Epithelial cell of proximal tubule (primary cell): ENCODE measurements at regions not wholly inside any gene's neighbourhood (a gene's known extent, or its start where the extent isn't known, plus 50 kb on each side); places are given as distances from the start of the nearest gene placed in this dataset.
A peak's percentile ranks its signal among the peaks of the same experiment; 100 is the strongest.

Experiments used
- DNase-seq: peaks from one replicate; pipeline ENCODE4 v3.0.0-alpha.2; 2011; ENCODE audit warnings: low read depth
- H3K4me3 ChIP-seq: 2 replicates; pipeline ENCODE4 v1.5.1; 2011; ENCODE audit warnings: low read depth, mild to moderate bottlenecking, low read length
- TF ChIP-seq, protein P1 (sequence below): conservative IDR thresholded peaks from 2 replicates; pipeline ENCODE4 v1.5.1; 2012; ENCODE audit warnings: low read depth, mild to moderate bottlenecking, low read length

DNA sequence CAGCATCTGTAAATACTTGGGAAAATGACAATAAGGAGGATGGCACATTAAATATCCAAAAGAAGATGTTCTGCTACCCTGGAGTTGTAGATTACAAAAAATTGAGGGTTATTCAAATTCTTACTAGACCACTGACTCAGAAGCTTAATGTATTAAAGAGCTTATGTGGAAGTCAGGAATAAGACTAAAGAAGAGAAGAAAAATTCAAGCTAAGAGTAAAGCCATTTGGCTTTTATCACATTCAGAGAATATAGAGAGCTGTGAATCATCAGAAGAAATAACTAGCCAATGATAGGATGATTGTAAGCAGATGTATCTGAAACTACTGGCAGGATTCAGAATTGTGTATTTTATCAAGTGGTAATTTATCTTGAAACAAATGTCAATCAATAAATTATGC lies 237.0 kb downstream of the TBX15 start:
- TF ChIP-seq, protein P1, sequence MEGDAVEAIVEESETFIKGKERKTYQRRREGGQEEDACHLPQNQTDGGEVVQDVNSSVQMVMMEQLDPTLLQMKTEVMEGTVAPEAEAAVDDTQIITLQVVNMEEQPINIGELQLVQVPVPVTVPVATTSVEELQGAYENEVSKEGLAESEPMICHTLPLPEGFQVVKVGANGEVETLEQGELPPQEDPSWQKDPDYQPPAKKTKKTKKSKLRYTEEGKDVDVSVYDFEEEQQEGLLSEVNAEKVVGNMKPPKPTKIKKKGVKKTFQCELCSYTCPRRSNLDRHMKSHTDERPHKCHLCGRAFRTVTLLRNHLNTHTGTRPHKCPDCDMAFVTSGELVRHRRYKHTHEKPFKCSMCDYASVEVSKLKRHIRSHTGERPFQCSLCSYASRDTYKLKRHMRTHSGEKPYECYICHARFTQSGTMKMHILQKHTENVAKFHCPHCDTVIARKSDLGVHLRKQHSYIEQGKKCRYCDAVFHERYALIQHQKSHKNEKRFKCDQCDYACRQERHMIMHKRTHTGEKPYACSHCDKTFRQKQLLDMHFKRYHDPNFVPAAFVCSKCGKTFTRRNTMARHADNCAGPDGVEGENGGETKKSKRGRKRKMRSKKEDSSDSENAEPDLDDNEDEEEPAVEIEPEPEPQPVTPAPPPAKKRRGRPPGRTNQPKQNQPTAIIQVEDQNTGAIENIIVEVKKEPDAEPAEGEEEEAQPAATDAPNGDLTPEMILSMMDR = no peak
- no peak for DNase-seq
- H3K4me3 ChIP-seq = no peak overlapping the region

DNA sequence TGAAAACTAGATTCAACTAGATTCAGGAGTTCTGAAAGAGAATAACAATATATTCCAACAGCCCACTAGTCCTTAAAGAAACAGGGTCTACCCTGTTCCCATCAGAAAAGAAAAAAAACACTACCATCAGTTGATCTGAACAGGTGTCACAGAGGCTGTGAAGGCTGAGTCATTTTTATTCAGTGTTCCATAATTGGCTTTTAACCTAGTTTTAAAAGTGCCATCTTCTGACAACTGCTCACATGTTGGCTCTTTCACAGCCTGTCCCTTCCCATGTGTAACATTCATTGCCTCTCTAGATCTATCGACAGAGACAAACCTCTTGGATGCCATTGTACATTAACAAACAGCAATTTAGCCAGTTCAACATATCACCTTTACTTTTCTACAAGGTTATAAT lies 243.7 kb downstream of the TBX15 start:
- H3K4me3 ChIP-seq = no peak overlapping the region
- TF ChIP-seq, protein P1 = no peak
- no peak for DNase-seq

DNA sequence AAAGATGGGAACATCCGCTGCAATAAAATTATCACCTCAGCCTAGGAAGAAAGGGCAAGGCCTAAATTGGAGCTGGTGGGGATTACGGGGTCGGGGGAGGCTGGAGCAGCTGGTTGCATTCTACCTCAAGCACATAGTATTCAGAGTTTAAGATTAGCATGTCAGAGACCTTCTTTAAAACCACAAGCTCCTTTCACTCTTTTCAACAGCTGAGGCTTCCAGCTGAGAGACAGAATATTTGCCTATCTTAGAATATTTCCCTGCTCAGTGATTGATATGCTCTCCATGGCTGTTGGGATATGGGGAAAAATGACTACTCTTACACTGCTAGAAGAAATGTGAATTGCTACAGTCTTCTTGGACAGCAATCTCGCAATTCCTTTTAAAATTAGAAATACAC lies 248.6 kb downstream of the TBX15 start:
- TF ChIP-seq, protein P1 = no peak
- no peak for DNase-seq
- no peak overlapping the region for H3K4me3 ChIP-seq

DNA sequence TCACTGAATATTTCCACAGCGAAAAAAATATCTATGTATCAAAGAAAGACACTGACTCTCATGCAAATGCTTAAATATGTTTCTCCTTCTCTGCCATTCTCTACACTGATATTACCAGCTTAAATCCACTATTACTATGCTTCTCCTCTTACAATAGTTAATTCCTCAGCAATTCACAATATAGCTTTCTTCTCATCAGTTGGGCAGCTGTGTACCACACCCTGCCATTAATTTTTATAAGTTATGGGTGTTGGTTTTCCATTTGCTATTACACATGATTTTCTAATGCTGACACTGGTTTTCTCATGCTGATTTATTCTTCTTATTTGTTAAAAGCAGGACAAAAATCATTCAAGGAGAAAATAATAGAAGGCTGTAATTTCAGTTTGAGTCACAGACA lies 251.8 kb downstream of the TBX15 start:
- TF ChIP-seq, protein P1 = no peak
- no peak for DNase-seq
- H3K4me3 ChIP-seq = no peak overlapping the region

DNA sequence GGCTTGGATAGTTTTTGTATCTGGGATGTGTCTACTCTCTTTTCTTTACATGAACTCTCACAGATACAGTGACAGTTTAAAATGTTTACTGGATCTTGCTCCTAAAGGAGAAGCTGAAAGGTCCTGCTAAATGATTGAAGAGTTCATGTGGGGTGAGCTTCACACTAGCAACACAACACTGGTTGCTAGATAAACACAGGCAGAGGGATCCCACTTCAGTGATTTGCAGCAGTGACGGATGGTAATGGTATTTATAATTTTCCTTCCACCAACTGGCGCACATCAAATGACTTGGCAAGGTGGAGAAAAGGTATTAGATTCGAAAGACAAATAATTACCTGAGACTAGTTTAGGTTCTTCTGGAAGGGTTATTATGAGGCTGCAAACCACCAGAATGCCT lies 270.2 kb downstream of the TBX15 start:
- TF ChIP-seq, protein P1 = no peak
- no peak overlapping the region for H3K4me3 ChIP-seq
- peak; percentile 52 for DNase-seq

DNA sequence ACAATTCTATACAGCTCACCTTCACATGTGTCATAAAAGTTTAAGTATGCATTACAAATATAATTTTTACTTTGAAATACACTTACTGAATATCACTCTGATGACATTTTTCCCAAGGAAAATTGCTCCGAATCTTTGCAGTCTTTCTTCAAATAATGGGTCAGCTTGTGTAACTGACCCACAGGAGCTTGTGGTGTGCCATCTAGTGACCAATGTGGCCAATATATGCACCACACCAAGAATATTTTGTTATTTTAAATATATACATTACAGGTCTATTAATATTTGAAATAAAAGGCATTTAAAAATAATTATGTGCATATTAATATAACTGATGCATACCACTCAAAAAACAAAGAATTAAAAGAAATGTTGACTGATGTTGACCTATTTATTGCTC lies 271.4 kb downstream of the TBX15 start:
- TF ChIP-seq, protein P1 = peak; percentile 48
- no peak for DNase-seq
- H3K4me3 ChIP-seq = no peak overlapping the region

- no peak for DNase-seq
- TF ChIP-seq, protein P1 = no peak
- H3K4me3 ChIP-seq = no peak overlapping the region
These were observed 276.8 kb downstream of the TBX15 start for GRCh38 chr1:118711356-118711755.
